Thyroid gland (tissue), 4 donors: ENCODE measurements at regions not wholly inside any gene's neighbourhood (a gene's known extent, or its start where the extent isn't known, plus 50 kb on each side); places are given as distances from the start of the nearest gene placed in this dataset.

Experiments
- POLR2A ChIP-seq, 2 donors: fragments of 450-650 bp; IDR thresholded peaks; one replicate each; pipeline ENCODE4 v1.6.1; 2017; ENCODE audit warnings: antibody characterized with exemption in 2 of 2, mild to moderate bottlenecking in 2 of 2, moderate library complexity in 1 of 2
- TF ChIP-seq, protein P1 (sequence below), 6 experiments: fragments of 200-600 bp in 3 of 6; fragments of 450-650 bp in 3 of 6; sonication (generic) in 3 of 6; IDR thresholded peaks; one replicate each; pipeline ENCODE4 v1.5.1; 2016 to 2019; ENCODE audit warnings: antibody characterized with exemption in 6 of 6, mild to moderate bottlenecking in 2 of 6, inconsistent platforms in 1 of 6, moderate library complexity in 1 of 6

DNA sequence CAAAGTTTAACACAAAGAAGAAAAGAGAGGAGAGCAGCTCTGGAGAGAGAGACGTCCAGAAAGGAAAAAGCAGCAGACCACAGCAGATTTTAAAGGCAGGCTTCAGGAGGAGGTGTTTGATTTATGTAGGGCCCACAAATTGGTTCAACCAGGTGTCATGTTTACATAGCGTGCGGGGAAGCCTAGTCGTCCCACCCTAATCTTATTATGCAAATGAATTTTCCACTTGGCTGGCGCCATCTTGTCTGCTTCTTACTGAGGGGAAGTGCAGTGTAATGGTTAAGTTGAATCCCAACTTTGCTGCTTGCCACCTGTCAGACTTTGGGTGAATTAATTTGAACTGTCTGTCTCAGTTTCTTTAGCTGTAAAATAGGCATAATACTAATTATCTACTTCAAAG, 282.4 kb upstream of the CYRIA start:
- TF ChIP-seq, protein P1, sequence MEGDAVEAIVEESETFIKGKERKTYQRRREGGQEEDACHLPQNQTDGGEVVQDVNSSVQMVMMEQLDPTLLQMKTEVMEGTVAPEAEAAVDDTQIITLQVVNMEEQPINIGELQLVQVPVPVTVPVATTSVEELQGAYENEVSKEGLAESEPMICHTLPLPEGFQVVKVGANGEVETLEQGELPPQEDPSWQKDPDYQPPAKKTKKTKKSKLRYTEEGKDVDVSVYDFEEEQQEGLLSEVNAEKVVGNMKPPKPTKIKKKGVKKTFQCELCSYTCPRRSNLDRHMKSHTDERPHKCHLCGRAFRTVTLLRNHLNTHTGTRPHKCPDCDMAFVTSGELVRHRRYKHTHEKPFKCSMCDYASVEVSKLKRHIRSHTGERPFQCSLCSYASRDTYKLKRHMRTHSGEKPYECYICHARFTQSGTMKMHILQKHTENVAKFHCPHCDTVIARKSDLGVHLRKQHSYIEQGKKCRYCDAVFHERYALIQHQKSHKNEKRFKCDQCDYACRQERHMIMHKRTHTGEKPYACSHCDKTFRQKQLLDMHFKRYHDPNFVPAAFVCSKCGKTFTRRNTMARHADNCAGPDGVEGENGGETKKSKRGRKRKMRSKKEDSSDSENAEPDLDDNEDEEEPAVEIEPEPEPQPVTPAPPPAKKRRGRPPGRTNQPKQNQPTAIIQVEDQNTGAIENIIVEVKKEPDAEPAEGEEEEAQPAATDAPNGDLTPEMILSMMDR (IDR thresholded peaks at IDR 0.05): no peak
- no peak for TF ChIP-seq POLR2A (IDR thresholded peaks at IDR 0.05)
